CD4-positive, CD25-positive, alpha-beta regulatory T cell (primary cell): ENCODE measurements at regions not wholly inside any gene's neighbourhood (a gene's known extent, or its start where the extent isn't known, plus 50 kb on each side); places are given as distances from the start of the nearest gene placed in this dataset.

ENCODE experiments used
- ATAC-seq, 2 donors: fragments of 150-1000 bp; cut with Tn5 transposase; one replicate each; pipeline ENCODE4 v1.10.0; 2021; ENCODE audit warnings: low read depth in 2 of 2, moderate number of reproducible peaks in 2 of 2, moderate library complexity in 1 of 2
- DNase-seq, 3 donors: peaks; one replicate each; pipeline versions ENCODE4 v3.0.0 to v3.0.0-alpha.2; 2012 to 2022; ENCODE audit warnings: mixed read lengths in 1 of 3
- H3K27ac ChIP-seq: one replicate; pipeline ENCODE4 v1.7.0; 2013; ENCODE audit warnings: mild to moderate bottlenecking, low read length; ENCODE audit not compliant: insufficient read depth, poor library complexity, severe bottlenecking
- H3K27me3 ChIP-seq: one replicate; pipeline ENCODE4 v1.7.0; 2013; ENCODE audit warnings: low read length; ENCODE audit not compliant: control insufficient read depth, insufficient read depth
- H3K36me3 ChIP-seq: one replicate; pipeline ENCODE4 v1.7.0; 2013; ENCODE audit warnings: mild to moderate bottlenecking, low read length, moderate library complexity; ENCODE audit not compliant: control insufficient read depth, insufficient read depth
- H3K4me1 ChIP-seq: 2 replicates; pipeline ENCODE4 v1.7.0; 2013; ENCODE audit warnings: mild to moderate bottlenecking, low read length; ENCODE audit not compliant: insufficient read depth, control insufficient read depth, poor library complexity, severe bottlenecking
- H3K4me3 ChIP-seq: one replicate; pipeline ENCODE4 v1.7.0; 2013; ENCODE audit warnings: low read depth, mild to moderate bottlenecking, low read length, moderate library complexity
- H3K9me3 ChIP-seq, 2 experiments: 1 replicate in 1 of 2; 2 replicates in 1 of 2; pipeline ENCODE4 v1.7.0; 2013; ENCODE audit warnings: low read length in 2 of 2, mild to moderate bottlenecking in 1 of 2, moderate library complexity in 1 of 2; ENCODE audit not compliant: control insufficient read depth in 2 of 2
- H3K27ac Mint-ChIP-seq, 3 donors: one replicate each; pipeline ENCODE4 v1.8.0; 2020 to 2022; ENCODE audit warnings: mild to moderate bottlenecking in 3 of 3, mixed read lengths in 3 of 3, moderate library complexity in 2 of 3
- H3K27me3 Mint-ChIP-seq: one replicate; pipeline ENCODE4 v1.8.0; 2022; ENCODE audit warnings: mild to moderate bottlenecking, mixed read lengths
- H3K36me3 Mint-ChIP-seq: one replicate; pipeline ENCODE4 v1.8.0; 2020; ENCODE audit warnings: mixed read lengths
- H3K4me1 Mint-ChIP-seq, 4 donors: one replicate each; pipeline ENCODE4 v1.8.0; 2020 to 2022; ENCODE audit warnings: mixed read lengths in 4 of 4, mild to moderate bottlenecking in 1 of 4
- H3K4me3 Mint-ChIP-seq, 4 donors: one replicate each; pipeline ENCODE4 v1.8.0; 2020 to 2022; ENCODE audit warnings: mild to moderate bottlenecking in 4 of 4, mixed read lengths in 4 of 4, moderate library complexity in 3 of 4
- H3K9me3 Mint-ChIP-seq, 7 donors: one replicate each; pipeline ENCODE4 v1.8.0; 2020 to 2022; ENCODE audit warnings: mixed read lengths in 7 of 7, mild to moderate bottlenecking in 3 of 7, moderate library complexity in 2 of 7

DNA sequence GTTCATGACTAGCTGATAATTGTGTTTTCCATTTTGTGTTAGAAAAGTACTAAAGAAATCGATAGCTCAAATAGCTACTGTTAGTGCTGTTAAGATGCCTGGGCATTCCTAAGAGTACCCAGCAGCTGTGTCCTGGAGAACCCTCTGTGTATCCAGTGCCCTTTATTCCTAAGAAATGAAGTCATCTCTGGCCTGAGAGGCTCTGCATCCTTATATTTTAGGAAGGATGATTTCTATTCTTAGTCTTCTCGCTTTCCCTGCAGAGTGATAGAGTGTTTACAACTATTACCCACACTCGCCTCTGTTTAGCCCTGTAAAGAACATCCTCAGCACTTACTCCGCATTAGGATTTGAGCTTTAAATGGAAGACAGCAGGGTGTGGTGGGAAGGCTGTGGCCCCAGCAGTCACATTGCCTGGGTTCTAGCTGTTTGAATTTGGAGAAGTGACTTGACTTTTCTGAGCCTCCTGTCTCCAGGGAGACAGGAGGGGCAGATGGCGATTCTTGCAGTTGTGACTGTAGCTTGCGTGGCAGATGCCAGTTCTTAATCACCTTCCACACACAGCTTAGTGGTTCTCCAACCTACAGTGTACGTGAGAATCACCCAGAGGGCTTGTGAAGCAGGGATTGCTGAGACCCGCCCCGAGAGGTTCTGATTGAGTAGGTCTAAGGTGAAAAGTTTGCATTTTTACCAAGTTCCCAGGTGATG is 177.2 kb upstream of the PITX1 start:
- ATAC-seq (no peak), DNase-seq (no peak)
- Histone ChIP-seq H3K4me3 (no peak overlapping the region), H3K36me3 (no peaks in the 10 kb centered on the region), H3K27ac (no peak overlapping the region), H3K9me3 (no peaks in the 10 kb centered on the region), H3K27me3 (no peaks in the 10 kb centered on the region), H3K4me1 (no peaks in the 10 kb centered on the region)
- Mint-ChIP-seq H3K36me3 (no peaks in the 10 kb centered on the region), H3K4me1 (no peaks in the 10 kb centered on the region), H3K4me3 (no peak overlapping the region), H3K27ac (no peak overlapping the region), H3K27me3 (peaks cover 6% of the 10 kb centered on the region), H3K9me3 (peaks cover 0 to 3% (median 0%) of the 10 kb centered on the region in 7 donors)

DNA sequence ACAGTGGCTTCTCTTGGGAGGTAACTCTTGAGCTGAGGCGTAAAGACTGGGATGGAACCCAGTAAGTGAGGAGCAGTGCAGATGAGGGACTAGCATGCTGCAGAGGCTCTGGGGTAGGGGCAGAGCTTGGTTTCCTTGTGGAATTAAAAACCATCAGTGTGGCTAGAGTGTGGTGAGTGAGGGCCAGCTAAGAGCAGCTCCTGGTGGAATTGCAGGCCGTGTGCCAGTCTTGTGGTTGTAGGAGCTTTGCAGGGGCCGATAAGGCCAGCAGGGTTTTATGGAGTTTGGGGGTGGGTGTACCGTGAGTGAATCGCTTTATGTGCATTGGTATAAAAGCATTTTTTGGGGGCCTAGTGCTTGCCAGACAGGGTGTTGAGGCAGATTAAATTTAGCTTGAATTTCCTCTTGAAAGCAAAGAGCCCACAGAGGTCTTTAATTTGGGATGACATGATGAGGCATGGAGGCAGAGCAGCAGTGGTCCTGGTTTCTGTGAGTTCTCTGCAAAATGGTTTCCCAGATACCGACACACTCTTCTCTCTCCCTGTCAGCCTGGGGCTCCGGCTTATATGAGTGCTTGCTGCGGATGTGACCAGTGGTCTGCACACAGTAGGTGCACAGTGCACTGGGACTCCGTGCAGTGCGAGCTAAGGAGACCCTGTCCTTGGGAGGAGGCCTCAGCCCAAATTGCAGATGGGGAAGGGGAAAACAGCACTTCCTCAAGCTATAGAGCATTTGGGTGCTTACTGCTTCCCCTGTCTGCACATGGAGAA is 176.4 kb upstream of the PITX1 start:
- Histone ChIP-seq H3K4me3 (no peak overlapping the region), H3K4me1 (no peaks in the 10 kb centered on the region), H3K9me3 (no peaks in the 10 kb centered on the region), H3K36me3 (no peaks in the 10 kb centered on the region), H3K27ac (no peak overlapping the region), H3K27me3 (no peaks in the 10 kb centered on the region)
- DNase-seq (no peak), ATAC-seq (no peak)
- Mint-ChIP-seq H3K4me3 (peak overlapping the region in 1 of 4 donors; percentile 24), H3K4me1 (no peaks in the 10 kb centered on the region), H3K36me3 (no peaks in the 10 kb centered on the region), H3K9me3 (peaks cover 0 to 3% (median 0%) of the 10 kb centered on the region in 7 donors), H3K27ac (no peak overlapping the region), H3K27me3 (peaks cover 10% of the 10 kb centered on the region)

DNA sequence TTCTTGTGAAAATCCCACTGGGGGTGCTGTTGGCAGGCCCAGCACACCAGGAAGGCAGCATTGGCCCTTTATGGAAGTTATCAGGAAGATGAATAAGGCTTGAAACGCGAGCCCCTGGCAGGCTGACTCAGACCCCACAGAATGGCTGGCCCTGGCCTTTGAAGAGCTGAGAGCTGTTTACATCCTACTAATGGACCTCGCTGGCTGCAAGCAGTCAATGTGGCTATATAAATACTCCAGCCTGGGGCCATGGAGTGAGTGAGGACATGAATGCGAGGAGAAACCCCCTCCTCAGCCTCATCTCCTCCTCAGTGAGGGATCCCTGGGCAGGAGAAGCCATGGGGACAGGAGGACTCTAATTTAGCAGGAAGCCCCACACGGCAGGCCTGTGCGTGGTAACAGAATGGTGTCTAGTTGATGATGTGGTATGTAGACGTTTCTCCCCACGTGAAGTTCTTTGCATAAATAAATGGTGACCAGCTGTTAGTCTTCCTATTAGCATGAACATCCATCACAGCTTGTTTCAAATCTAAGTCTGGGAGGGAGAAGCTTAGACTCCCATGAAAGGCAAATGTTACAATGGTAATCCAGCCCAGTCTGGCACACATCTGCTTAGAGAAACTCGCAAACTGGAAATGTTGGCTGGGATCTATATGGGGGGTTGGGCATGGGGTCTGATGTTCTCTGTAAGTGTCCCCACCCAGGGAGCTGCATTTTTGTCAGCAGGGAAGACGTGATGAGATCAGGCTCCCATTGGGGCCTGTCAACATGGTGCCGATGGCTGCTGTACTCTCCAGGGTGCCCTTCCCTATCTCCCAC is 175.1 kb upstream of the PITX1 start:
- Histone ChIP-seq H3K27ac (no peak overlapping the region), H3K4me3 (no peak overlapping the region), H3K4me1 (no peaks in the 10 kb centered on the region), H3K9me3 (peaks cover 0 to under 1% of the 10 kb centered on the region in 2 experiments), H3K27me3 (no peaks in the 10 kb centered on the region), H3K36me3 (no peaks in the 10 kb centered on the region)
- H3K27ac Mint-ChIP-seq = no peak overlapping the region
- no peaks in the 10 kb centered on the region for H3K4me1 Mint-ChIP-seq
- ATAC-seq = no peak
- H3K27me3 Mint-ChIP-seq = peaks cover 15% of the 10 kb centered on the region
- H3K4me3 Mint-ChIP-seq = no peak overlapping the region
- no peaks in the 10 kb centered on the region for H3K36me3 Mint-ChIP-seq
- no peak for DNase-seq
- peaks cover 0 to 3% (median 0%) of the 10 kb centered on the region in 7 donors for H3K9me3 Mint-ChIP-seq

DNA sequence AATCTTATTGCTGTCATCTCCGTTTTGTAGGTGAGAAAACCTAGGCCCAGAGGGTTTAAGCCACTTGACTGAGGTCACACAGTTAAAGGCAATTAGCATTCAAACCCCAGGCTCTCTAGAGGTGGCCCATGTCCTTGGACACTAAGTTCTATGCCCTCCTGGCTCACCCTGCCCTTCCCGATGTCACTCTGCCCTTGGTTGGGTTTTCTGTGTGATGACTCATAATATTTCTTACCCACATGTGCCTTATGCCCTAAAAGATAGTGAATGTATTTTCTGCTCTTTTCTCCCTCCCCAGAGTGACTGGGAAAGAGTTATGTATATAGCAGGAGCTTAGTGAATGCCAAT is 174.5 kb upstream of the PITX1 start:
- Histone ChIP-seq H3K36me3 (no peaks in the 10 kb centered on the region), H3K27ac (no peak overlapping the region), H3K27me3 (no peaks in the 10 kb centered on the region), H3K9me3 (peaks cover 6 to 7% of the 10 kb centered on the region in 2 experiments), H3K4me3 (no peak overlapping the region), H3K4me1 (no peaks in the 10 kb centered on the region)
- Mint-ChIP-seq H3K27ac (no peak overlapping the region), H3K4me1 (no peaks in the 10 kb centered on the region), H3K36me3 (no peaks in the 10 kb centered on the region), H3K4me3 (no peak overlapping the region), H3K27me3 (peaks cover 15% of the 10 kb centered on the region), H3K9me3 (peaks cover 0 to 6% (median 3%) of the 10 kb centered on the region in 7 donors)
- ATAC-seq (no peak), DNase-seq (no peak)

DNA sequence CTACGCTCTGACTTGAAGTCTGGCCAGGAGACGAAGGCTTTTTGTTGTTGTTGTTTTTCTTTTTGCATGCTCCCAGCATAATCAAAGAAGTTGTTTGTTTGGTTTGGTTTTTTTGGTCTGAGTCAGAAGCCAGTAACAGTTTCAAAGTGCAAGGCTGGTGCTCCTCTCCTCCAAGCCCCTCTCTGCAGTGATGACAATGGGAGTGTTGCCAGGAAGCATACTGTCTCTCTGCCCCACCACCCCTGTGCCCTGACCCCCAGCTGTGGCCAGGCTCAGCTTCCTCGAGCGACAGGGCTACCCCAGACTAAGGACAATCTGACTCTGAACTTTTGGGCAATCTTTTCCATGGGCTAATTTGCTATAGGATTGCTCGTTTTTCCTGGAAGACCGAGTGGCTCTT is 173.8 kb upstream of the PITX1 start:
- peaks cover 15% of the 10 kb centered on the region for H3K27me3 Mint-ChIP-seq
- H3K4me3 Mint-ChIP-seq = no peak overlapping the region
- no peaks in the 10 kb centered on the region for H3K4me1 ChIP-seq
- H3K27me3 ChIP-seq = no peaks in the 10 kb centered on the region
- no peaks in the 10 kb centered on the region for H3K36me3 ChIP-seq
- ATAC-seq = no peak
- no peak overlapping the region for H3K27ac Mint-ChIP-seq
- no peak overlapping the region for H3K4me3 ChIP-seq
- H3K27ac ChIP-seq = no peak overlapping the region
- peaks cover 0 to 10% (median 3%) of the 10 kb centered on the region in 7 donors for H3K9me3 Mint-ChIP-seq
- DNase-seq = no peak
- peaks cover 8 to 9% of the 10 kb centered on the region in 2 experiments for H3K9me3 ChIP-seq
- H3K36me3 Mint-ChIP-seq = no peaks in the 10 kb centered on the region
- H3K4me1 Mint-ChIP-seq = no peaks in the 10 kb centered on the region

DNA sequence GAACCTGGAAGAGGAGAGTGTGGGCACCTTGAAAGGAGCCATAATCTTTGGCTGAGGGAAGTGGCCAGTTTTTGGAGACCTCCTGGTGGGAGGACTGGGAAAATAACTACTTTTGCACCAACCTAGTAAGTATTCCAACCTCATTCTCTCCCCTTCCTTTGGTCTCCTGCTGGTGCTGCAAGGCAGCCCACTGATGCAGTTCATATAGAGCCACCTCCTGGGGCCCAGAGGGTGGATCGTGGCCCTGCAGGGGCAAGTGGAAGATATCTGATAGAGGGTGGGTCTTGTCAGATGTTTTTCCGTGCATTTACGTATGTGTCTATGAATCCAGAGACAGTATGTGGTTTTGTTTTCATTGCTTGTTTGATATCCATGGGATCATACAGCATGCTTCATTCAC is 172.8 kb upstream of the PITX1 start:
- Mint-ChIP-seq H3K4me1 (no peaks in the 10 kb centered on the region), H3K36me3 (no peaks in the 10 kb centered on the region), H3K4me3 (no peak overlapping the region), H3K9me3 (peaks cover 0 to 17% (median 5%) of the 10 kb centered on the region in 7 donors), H3K27me3 (peaks cover 23% of the 10 kb centered on the region), H3K27ac (no peak overlapping the region)
- Histone ChIP-seq H3K4me1 (no peaks in the 10 kb centered on the region), H3K27ac (no peak overlapping the region), H3K9me3 (peaks cover 13 to 14% of the 10 kb centered on the region in 2 experiments), H3K27me3 (peaks cover 9% of the 10 kb centered on the region), H3K36me3 (no peaks in the 10 kb centered on the region), H3K4me3 (no peak overlapping the region)
- ATAC-seq = no peak
- no peak for DNase-seq

DNA sequence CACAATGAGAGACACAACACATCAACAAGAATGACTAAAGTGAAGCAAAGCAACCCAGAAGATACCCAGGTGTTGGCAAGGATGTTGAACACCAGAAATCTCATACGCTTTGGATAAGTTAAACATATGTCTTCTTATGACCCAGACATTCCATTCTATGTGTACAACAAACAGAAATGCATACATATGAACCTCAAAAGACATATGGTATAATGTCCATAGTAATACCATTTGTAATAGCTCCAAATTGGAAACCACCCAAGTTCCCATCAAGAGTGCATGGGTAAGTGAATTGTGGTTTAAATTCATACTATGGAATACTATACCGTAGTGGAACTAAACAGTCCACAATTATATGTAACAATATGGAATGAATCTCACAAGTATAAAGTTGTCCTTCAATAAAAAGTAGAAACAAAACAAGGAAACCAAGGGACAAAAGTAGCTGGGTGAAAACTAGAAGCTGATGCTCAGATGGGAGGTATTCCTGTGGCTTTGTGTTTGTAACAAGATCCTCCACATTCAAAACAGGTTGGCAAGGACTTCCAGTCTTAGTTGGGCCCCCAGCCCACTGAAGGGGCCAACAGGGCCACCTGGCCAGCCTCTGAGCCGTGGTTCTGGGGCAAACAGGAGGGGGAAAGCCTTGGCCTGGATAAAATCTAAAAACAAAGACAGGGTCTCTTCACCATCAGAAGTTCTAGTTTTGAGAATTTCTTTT is 171.8 kb upstream of the PITX1 start:
- Histone ChIP-seq H3K27me3 (peaks cover 13% of the 10 kb centered on the region), H3K27ac (no peak overlapping the region), H3K4me1 (no peaks in the 10 kb centered on the region), H3K36me3 (no peaks in the 10 kb centered on the region), H3K4me3 (no peak overlapping the region), H3K9me3 (peaks cover 13 to 14% of the 10 kb centered on the region in 2 experiments)
- H3K27me3 Mint-ChIP-seq = peaks cover 23% of the 10 kb centered on the region
- DNase-seq (no peak), ATAC-seq (no peak)
- H3K4me3 Mint-ChIP-seq = no peak overlapping the region
- peaks cover 0 to 17% (median 5%) of the 10 kb centered on the region in 7 donors for H3K9me3 Mint-ChIP-seq
- no peak overlapping the region for H3K27ac Mint-ChIP-seq
- no peaks in the 10 kb centered on the region for H3K36me3 Mint-ChIP-seq
- H3K4me1 Mint-ChIP-seq = no peaks in the 10 kb centered on the region
